Fibroblast of lung (primary cell): ENCODE measurements at regions not wholly inside any gene's neighbourhood (a gene's known extent, or its start where the extent isn't known, plus 50 kb on each side); places are given as distances from the start of the nearest gene placed in this dataset.

Experiments
- DNase-seq, 2 donors: peaks; one replicate each; pipeline versions ENCODE4 v3.0.0 to v3.0.0-alpha.2; 2010; ENCODE audit warnings: low read depth in 2 of 2
- H2AFZ ChIP-seq: 2 replicates; pipeline ENCODE4 v1.5.1; 2012; ENCODE audit warnings: low read length, control low read depth, inconsistent platforms
- H3K27ac ChIP-seq: 2 replicates; pipeline ENCODE4 v1.5.1; 2011; ENCODE audit warnings: low read length, control low read depth; ENCODE audit not compliant: insufficient read depth
- H3K27me3 ChIP-seq: 2 replicates; pipeline ENCODE4 v1.5.1; 2011; ENCODE audit warnings: mild to moderate bottlenecking, low read length; ENCODE audit not compliant: control insufficient read depth, insufficient read depth
- H3K36me3 ChIP-seq: 2 replicates; pipeline ENCODE4 v1.5.1; 2011; ENCODE audit warnings: low read length; ENCODE audit not compliant: control insufficient read depth, insufficient read depth
- H3K4me1 ChIP-seq: 2 replicates; pipeline ENCODE4 v1.5.1; 2011; ENCODE audit warnings: low read length; ENCODE audit not compliant: control insufficient read depth, insufficient read depth; ENCODE audit errors: extremely low read depth
- H3K4me2 ChIP-seq: 2 replicates; pipeline ENCODE4 v1.5.1; 2011; ENCODE audit warnings: low read length, control low read depth; ENCODE audit not compliant: insufficient read depth; ENCODE audit errors: extremely low read depth
- H3K4me3 ChIP-seq, 4 experiments: fragments of 200-600 bp in 1 of 4; sonication (generic) in 1 of 4; replicated peaks in 1 of 4; 2 replicates each; pipeline ENCODE4 v1.5.1; 2011 to 2016; ENCODE audit warnings: low read length in 4 of 4, low read depth in 3 of 4, mild to moderate bottlenecking in 3 of 4, control low read depth in 2 of 4, inconsistent platforms in 1 of 4, mixed read lengths in 1 of 4; ENCODE audit not compliant: insufficient read depth in 1 of 4; ENCODE audit errors: control extremely low read depth in 1 of 4
- H3K79me2 ChIP-seq: 2 replicates; pipeline ENCODE4 v1.5.1; 2012; ENCODE audit warnings: mild to moderate bottlenecking, low read length, inconsistent platforms; ENCODE audit not compliant: control insufficient read depth, insufficient read depth
- H3K9ac ChIP-seq: 2 replicates; pipeline ENCODE4 v1.5.1; 2011; ENCODE audit warnings: mild to moderate bottlenecking, low read length, control low read depth; ENCODE audit not compliant: insufficient read depth
- H3K9me3 ChIP-seq: 2 replicates; pipeline ENCODE4 v1.5.1; 2012; ENCODE audit warnings: low read depth, low read length; ENCODE audit not compliant: control insufficient read depth, insufficient read depth
- H4K20me1 ChIP-seq: 2 replicates; pipeline ENCODE4 v1.5.1; 2011; ENCODE audit warnings: low read length; ENCODE audit not compliant: control insufficient read depth, insufficient read depth; ENCODE audit errors: extremely low read depth
- CTCF ChIP-seq, 2 donors: IDR thresholded peaks in 1 of 2; conservative IDR thresholded peaks in 1 of 2; 1 replicate in 1 of 2; 2 replicates in 1 of 2; pipeline ENCODE4 v1.5.1; 2011 to 2012; ENCODE audit warnings: low read length in 2 of 2, control low read depth in 1 of 2, inconsistent platforms in 1 of 2, low read depth in 1 of 2, mild to moderate bottlenecking in 1 of 2
- EZH2 ChIP-seq: IDR thresholded peaks from 2 replicates; pipeline ENCODE4 v1.5.1; 2012; ENCODE audit warnings: low read length, control low read depth, mild to moderate bottlenecking; ENCODE audit errors: missing control alignments

- H3K79me2 ChIP-seq: no peaks in the 10 kb centered on the region
- TF ChIP-seq CTCF (conservative IDR thresholded peaks at IDR 0.05 in 1 of 2, IDR thresholded peaks at IDR 0.05 in 1 of 2; ENCODE audit: low read depth in 1 of 2, low read length in 2 of 2): no peak
- TF ChIP-seq EZH2: no peak
- H3K9ac ChIP-seq: no peak overlapping the region
- H3K36me3 ChIP-seq: no peaks in the 10 kb centered on the region
- H2AFZ ChIP-seq: no peak overlapping the region
- H3K4me1 ChIP-seq: peaks cover 14% of the 10 kb centered on the region
- no peak overlapping the region for H3K4me3 ChIP-seq
- DNase-seq: no peak
- no peak overlapping the region for H3K27ac ChIP-seq
- H3K27me3 ChIP-seq: no peaks in the 10 kb centered on the region
- H3K4me2 ChIP-seq: no peak overlapping the region
- H4K20me1 ChIP-seq: no peaks in the 10 kb centered on the region
- H3K9me3 ChIP-seq: no peaks in the 10 kb centered on the region
Observed at GRCh38 chr17:31692632-31693031, 166.4 kb downstream of the COPRS start.

- Histone ChIP-seq H4K20me1 (no peaks in the 10 kb centered on the region), H3K9ac (no peak overlapping the region), H2AFZ (peak overlapping the region; percentile 18), H3K4me3 (no peak overlapping the region), H3K4me2 (no peak overlapping the region), H3K36me3 (no peaks in the 10 kb centered on the region), H3K79me2 (no peaks in the 10 kb centered on the region), H3K27ac (no peak overlapping the region), H3K4me1 (peaks cover 14% of the 10 kb centered on the region), H3K27me3 (no peaks in the 10 kb centered on the region), H3K9me3 (no peaks in the 10 kb centered on the region)
- TF ChIP-seq CTCF (conservative IDR thresholded peaks at IDR 0.05 in 1 of 2, IDR thresholded peaks at IDR 0.05 in 1 of 2; ENCODE audit: low read depth in 1 of 2, low read length in 2 of 2): no peak
- TF ChIP-seq EZH2: no peak
- no peak for DNase-seq
Observed at GRCh38 chr17:31692027-31692426, 167.0 kb downstream of the COPRS start.

GRCh38 chr17:31691251-31691905 lies 167.7 kb downstream of the COPRS start:
- no peak overlapping the region for H3K4me2 ChIP-seq
- no peaks in the 10 kb centered on the region for H3K79me2 ChIP-seq
- H2AFZ ChIP-seq: no peak overlapping the region
- no peak overlapping the region for H3K27ac ChIP-seq
- H3K4me1 ChIP-seq: peaks cover 11% of the 10 kb centered on the region
- H3K36me3 ChIP-seq: no peaks in the 10 kb centered on the region
- no peaks in the 10 kb centered on the region for H4K20me1 ChIP-seq
- H3K9me3 ChIP-seq: no peaks in the 10 kb centered on the region
- DNase-seq: no peak
- H3K4me3 ChIP-seq: no peak overlapping the region
- TF ChIP-seq EZH2 (no peak), CTCF (conservative IDR thresholded peaks at IDR 0.05 in 1 of 2, IDR thresholded peaks at IDR 0.05 in 1 of 2; ENCODE audit: low read depth in 1 of 2, low read length in 2 of 2) (no peak)
- no peak overlapping the region for H3K9ac ChIP-seq
- H3K27me3 ChIP-seq: no peaks in the 10 kb centered on the region
